Stimulated activated CD4-positive, alpha-beta T cell treated with anti-CD3 and anti-CD28 coated beads, Interleukin-1b, Interleukin-23, amount 100 ng/mL, for 1 hour (primary cell): ENCODE measurements at regions not wholly inside any gene's neighbourhood (a gene's known extent, or its start where the extent isn't known, plus 50 kb on each side); places are given as distances from the start of the nearest gene placed in this dataset.
"Not testable (repeated sequence)": the region's sequence is repeated elsewhere in the genome, so short reads cannot be mapped to it uniquely, and the experiment has no call there.

ENCODE experiments used
- DNase-seq, 2 donors: peaks; one replicate each; pipeline ENCODE4 v3.0.0-alpha.2; 2020; ENCODE audit warnings: low read depth in 2 of 2

GRCh38 chr20:53748176-53748575 lies 154.5 kb upstream of the ZNF217 start:
- no peak for DNase-seq

- DNase-seq = no peak
Observed at GRCh38 chr20:53743607-53744260, 150.1 kb upstream of the ZNF217 start.

- DNase-seq = no peak
Observed at GRCh38 chr20:53742685-53743081, 149.0 kb upstream of the ZNF217 start.

DNA sequence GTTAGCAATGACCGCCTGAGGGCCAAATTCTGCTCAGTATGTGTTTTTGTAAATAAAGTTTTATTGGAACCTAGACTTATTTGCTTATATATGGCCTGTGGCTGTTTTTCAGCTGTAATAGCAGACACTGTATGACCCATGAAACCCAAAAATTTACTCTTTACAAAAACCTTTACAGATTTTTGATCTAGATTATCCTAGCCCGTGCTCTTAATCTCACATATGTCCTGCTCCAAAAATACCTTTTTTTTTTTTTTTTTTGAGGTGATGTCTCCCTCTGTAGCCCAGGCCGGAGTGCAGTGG lies 148.0 kb upstream of the ZNF217 start:
- no peak for DNase-seq

DNA sequence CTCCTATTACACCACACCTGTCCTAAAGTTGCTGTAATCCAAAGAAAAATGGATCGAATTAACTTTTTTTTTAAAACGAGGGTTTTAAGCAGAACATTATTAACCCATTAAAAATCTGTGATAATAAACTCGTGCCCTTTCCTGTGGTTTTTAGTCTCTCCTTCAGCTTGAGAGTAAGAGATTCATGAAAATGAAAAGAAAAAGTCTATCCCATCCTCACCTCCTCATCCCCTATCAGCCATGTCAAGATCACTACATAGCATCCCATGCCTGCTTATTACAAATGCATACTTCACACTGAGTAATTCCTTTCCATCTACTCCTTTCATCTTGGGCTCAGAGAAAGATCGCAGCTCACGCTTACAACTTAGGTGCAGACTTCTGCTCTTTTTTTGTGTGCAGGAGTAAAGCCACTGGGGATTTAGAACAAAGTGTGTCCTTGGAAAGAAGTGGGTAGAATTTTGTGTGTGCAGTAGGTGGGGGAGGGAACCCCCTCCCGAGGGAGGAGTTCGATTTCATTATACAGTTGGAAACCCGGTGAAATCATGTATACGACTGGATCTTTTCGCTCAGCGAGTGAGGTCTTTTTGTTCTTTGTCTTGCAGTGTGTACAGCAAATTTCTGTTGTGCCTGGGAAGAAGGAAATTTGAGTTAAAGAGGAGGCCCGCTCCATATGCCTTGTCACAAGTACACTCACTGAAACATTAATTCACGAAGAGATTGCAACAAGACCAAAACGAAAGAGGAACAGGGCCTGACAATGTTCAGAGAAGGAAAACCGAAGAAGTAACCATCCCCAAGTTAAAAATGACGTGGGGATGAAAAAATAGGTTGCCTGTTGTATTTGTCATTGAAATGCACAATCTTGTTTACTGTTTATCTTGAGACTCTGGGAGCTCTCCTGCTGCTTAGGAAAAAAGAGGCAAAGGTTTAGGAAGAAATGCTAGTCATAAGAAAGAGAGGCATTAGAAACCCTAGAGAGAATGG lies 146.5 kb upstream of the ZNF217 start:
- no peak for DNase-seq

- no peak for DNase-seq
Observed at GRCh38 chr20:53738945-53739798, 145.5 kb upstream of the ZNF217 start.

GRCh38 chr20:53738039-53738944 lies 144.7 kb upstream of the ZNF217 start:
- DNase-seq = no peak

DNA sequence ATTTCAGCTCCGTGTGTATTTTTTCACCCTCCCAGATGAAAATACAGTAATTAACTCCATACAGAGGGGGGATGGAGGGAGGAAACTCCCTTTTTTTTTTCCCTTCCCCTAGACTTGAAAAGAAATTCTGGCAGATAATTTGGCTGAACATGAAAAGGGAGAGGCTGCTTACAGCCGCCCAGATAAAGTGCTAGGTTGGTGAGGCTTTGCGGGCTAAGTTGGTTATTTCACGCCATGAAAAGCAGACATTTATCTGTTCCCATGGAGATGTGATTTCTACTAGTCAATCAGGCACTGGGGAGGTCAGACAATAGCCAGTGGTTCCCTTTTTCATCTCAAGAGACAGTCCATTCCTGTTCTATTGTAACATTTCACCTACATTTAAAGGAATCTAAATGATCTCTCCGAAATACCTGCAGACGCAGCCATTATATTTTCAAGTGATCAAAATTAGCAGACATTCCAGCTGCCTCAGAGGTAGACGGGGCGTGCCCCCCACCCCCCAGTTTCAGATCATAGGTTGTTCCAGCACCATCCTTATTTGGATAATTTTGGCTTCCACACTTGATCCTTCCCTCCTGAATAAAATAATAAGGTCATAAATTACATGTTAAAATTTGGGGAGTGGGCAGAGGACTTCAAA lies 143.9 kb upstream of the ZNF217 start:
- DNase-seq = no peak

DNA sequence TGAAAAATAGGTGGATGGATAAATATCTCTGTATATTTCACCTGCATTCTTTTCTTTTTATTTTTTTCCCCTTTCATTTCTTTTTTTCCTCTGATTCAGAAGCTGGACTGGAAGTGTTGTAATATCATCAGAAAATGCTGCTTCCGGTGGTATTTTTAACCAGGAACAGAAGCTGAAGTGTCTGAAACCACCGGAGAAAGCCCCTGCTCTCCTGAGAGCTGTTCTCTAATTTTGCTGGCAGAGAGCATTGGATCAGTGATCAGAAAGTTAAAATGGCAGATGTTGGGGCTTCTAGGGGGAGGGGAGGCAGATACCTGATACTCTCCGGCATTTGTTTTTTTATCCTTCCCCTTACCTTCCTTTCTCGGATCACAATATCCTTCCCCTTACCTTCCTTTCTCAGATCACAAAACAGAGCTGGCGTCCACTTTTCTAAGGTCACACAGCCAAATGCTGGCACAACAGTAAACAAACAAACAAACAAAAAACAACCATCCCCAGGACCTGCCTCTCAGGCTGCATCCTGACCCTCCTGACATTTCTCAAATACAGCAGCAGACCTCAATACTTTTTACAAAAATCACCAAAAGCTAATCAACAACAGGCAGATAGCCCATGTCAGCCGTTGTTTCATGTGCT lies 143.2 kb upstream of the ZNF217 start:
- no peak for DNase-seq

DNA sequence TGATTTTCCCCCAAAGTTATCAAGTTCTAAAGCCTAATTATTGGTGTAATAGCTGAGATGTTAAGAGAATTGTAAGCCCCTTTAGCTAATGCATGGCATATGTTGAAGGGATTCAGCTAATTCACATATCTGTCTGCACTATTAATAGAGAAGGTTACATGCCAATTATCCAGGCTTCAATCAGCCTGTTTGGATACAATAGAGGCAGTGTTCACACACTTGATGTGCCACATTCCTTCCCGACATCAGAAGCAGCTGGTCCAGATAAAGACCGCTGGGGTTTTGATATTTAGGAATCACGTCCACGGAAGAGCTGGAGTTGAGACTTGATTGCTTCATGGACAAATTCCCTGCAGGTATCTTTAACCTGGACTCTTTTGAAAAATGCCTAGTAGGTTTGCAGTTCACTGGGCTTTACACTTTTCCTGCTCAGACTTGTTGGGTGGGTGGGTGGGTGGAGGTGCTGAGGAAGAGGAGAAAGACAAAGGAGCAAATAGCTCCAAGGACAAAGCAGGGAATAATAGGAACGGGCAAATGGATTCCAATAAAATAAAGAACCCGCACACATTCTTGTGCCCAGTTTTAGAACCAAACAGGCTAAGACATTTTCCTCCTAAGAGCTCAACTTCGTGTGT lies 142.6 kb upstream of the ZNF217 start:
- no peak for DNase-seq

- DNase-seq = no peak
Observed at GRCh38 chr20:53735536-53736050, 142.0 kb upstream of the ZNF217 start.

DNA sequence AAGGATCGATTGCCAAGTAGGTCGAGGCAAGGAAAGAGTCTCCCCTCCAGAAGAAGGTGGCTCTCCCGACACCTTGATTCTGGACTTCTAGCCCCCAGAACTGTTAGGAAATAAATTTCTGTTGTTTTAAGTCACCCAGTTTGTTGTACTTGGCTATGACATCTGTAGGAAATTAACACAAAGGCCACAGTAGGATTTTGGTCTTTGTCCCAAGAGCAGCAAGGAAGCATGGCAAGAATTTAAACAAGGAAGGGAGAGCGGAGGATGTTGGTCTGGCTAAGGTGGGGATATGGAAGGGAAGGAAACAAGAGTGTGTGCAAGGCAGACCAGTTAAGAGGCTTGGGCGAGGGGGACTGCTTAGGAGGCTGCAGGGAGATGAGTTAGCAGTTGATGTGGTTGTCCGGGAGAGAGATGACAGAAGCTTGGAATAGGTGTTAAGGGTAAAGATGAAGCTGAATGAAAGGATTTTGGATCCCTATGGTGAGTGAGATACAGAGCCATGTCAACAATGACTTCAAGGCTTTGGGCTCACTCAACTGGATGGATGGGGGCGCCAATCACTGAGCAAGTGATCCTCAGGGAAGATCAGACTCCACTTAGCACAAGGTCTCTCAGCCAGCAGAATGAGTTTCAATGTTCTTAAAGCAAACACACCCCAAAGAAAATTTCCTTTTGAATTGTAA lies 140.5 kb upstream of the ZNF217 start:
- no peak for DNase-seq

- DNase-seq = no peak
Observed at GRCh38 chr20:53731595-53731994, 138.0 kb upstream of the ZNF217 start.

DNA sequence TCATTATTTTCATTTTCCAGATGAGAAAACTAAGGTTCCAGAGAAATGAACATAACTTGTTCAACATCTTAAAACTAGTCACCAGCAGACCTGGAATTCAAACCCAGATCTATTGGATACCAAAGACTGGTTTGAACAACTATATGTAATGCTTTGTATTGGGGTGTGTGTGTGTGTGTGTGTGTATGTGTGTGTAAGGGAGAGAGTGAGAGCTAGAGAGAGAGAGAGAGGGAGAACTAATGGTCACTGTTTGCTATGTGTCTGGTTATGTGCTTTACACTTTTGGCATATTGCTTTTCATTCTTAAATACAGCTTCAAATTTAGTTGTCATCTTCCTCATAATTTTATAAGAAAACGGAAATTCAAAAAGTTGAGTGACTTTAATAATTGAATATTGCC lies 134.7 kb upstream of the ZNF217 start:
- DNase-seq = no peak

DNA sequence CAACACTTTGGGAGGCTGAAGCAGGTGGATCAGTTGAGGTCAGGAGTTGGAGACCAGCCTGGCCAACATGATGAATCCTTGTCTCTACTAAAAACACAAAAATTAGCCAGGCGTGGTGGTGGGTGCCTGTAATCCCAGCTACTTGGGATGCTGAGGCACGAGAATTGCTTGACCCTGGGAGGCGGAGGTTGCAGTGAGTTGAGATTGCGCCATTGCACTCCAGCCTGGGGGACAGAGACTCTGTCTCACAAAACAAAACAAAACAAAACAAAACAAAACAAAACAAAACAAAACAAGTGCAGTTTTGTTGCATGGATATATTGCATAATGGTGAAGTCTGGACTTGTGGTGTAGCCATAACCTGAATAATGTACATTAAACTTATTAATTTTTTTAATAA lies 133.6 kb upstream of the ZNF217 start:
- DNase-seq = not testable (repeated sequence)

- no peak for DNase-seq
Observed at GRCh38 chr20:53725575-53725970, 131.9 kb upstream of the ZNF217 start.

- DNase-seq = no peak
Observed at GRCh38 chr20:53723621-53724020, 130.0 kb upstream of the ZNF217 start.

GRCh38 chr20:53723045-53723444 lies 129.4 kb upstream of the ZNF217 start:
- no peak for DNase-seq

DNA sequence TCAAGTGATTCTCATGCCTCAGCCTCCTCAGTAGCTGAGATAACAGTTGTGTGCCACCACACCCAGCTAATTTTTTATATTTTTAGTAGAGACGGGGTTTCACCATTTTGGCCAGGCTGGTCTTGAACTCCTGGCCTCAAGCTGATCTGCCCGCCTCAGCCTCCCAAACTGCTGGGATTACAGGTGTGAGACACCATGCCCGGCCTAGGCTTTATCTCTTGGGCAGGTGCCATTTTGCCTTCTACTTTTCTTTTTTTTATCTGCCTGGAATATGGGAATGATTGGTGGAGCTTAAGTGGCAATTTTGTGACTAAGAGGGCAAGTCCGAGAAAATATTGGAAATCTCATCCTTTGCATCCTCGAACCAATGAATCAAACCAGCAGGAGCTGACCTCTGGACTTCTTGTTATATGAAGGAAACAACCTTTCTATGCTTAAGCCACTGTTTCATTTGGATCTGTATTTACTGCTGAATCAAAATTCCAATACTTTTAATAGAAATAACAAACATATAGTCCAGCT lies 128.9 kb upstream of the ZNF217 start:
- no peak for DNase-seq
